Sigmoid colon (tissue), 4 donors: ENCODE measurements at regions not wholly inside any gene's neighbourhood (a gene's known extent, or its start where the extent isn't known, plus 50 kb on each side); places are given as distances from the start of the nearest gene placed in this dataset.

Experiments used
- EP300 ChIP-seq, 4 donors: sonication (generic); formaldehyde crosslinking; IDR thresholded peaks; one replicate each; pipeline ENCODE4 v1.6.1; 2017; ENCODE audit warnings: antibody characterized with exemption in 4 of 4
- POLR2A ChIP-seq, 2 donors: fragments of 450-650 bp; IDR thresholded peaks; one replicate each; pipeline ENCODE4 v1.6.1; 2016; ENCODE audit warnings: antibody characterized with exemption in 2 of 2, mild to moderate bottlenecking in 2 of 2, moderate library complexity in 2 of 2
- TF ChIP-seq, protein P1 (sequence below), 4 experiments: fragments of 450-650 bp in 3 of 4; fragments of 200-600 bp in 1 of 4; IDR thresholded peaks; one replicate each; pipeline ENCODE4 v1.5.1; 2016 to 2019; ENCODE audit warnings: antibody characterized with exemption in 4 of 4, mild to moderate bottlenecking in 3 of 4, moderate library complexity in 2 of 4

DNA sequence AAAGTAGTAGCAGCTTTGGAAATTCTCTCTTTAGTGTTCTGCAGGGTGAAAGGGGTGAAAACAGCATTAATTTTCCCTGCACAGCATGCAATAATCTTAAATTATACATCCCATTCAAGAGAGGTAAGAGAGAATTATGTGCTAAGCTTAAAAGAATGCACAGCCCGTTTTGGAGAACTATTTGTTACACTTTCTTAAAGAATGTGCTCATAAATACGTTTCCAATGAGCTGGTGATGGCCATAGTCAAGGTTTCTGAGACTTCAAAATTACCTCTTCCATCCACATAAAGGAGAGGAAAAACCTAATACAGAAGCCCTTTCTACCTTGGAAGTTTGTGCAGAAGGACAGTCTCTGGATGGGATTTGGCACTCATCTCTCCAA is 766.7 kb upstream of the TENM3 start:
- TF ChIP-seq, protein P1, sequence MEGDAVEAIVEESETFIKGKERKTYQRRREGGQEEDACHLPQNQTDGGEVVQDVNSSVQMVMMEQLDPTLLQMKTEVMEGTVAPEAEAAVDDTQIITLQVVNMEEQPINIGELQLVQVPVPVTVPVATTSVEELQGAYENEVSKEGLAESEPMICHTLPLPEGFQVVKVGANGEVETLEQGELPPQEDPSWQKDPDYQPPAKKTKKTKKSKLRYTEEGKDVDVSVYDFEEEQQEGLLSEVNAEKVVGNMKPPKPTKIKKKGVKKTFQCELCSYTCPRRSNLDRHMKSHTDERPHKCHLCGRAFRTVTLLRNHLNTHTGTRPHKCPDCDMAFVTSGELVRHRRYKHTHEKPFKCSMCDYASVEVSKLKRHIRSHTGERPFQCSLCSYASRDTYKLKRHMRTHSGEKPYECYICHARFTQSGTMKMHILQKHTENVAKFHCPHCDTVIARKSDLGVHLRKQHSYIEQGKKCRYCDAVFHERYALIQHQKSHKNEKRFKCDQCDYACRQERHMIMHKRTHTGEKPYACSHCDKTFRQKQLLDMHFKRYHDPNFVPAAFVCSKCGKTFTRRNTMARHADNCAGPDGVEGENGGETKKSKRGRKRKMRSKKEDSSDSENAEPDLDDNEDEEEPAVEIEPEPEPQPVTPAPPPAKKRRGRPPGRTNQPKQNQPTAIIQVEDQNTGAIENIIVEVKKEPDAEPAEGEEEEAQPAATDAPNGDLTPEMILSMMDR (IDR thresholded peaks at IDR 0.05), result no peak
- TF ChIP-seq EP300 (IDR thresholded peaks at IDR 0.05), result no peak
- TF ChIP-seq POLR2A (IDR thresholded peaks at IDR 0.05), result no peak
